HG02938 (cell line): ENCODE measurements at regions not wholly inside any gene's neighbourhood (a gene's known extent, or its start where the extent isn't known, plus 50 kb on each side); places are given as distances from the start of the nearest gene placed in this dataset.

Experiments used
- ATAC-seq: cut with Tn5 transposase; IDR thresholded peaks from one replicate; pipeline ENCODE4 v1.9.1; 2021; ENCODE audit warnings: mild to moderate bottlenecking, moderate library complexity; ENCODE audit not compliant: unreplicated experiment

DNA sequence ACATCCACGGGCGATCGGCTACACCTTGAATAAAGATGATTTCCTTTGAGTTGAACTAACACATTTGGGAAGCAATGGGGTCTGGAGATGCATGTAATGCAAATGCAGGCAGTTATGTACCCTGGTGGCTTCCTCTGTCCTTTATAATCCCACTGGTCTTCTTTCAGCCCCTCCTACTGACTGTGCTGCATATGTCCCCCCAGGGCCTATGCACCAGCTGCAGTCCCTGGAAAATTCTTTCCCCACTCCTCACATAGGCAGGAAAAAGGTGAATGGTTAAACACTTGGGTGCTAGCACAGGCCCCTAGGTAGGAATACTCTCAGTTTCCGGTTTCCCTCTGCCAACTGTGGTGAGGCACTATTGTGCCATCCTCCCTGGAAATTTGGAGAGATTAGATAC is 294.8 kb upstream of the SOX5 start:
- no peak for ATAC-seq

DNA sequence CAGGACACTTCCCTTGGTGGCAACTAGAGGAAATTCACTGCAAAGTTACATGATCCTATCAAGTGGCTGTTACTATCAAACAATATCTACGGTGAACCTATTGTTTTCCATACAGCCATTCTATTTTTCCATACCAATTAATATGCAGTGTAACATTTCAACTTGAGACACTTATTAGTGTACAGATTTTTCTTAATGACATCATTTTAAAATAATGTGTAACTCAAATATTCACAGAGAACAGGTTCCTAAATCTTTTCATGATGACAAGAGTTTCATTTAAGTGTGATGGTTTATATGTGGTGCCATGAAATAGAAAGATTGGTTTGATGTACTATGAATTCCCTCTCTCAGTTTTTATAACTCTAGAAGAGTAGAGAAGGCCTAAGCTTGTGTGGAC is 291.2 kb upstream of the SOX5 start:
- ATAC-seq = no peak

DNA sequence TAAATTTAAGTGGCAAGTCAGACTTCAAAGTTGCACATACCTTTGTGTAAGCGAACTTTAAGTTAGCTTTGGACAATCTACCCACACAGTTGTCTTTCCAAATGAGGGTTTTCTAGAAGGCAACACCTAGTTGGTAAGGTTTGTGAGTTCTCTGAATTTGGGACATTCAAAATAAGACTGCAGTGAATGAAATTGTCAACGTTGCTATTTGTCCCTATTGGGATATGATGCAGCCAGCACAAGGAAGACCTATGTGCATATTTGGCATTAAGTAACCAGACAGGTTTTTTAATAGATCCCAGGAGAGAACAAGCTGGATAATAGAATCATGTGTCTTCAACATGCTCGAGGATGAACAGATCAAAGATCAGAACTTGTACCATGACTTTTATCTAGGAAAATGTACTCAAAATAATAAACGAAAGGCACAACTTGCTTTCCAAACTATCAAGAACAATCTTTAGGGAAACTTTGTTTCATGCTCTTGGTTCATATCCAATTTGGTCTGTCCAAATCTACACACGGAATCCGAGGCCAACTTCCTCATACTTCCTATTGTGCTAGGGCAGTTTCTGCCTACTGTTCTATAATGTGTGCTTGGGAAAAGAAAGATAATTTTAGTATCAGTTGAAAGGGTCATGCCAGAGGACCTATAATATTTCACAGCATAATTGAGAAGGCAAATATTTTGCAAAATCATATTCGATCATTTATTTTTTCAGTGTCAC is 284.2 kb upstream of the SOX5 start:
- no peak for ATAC-seq

- ATAC-seq = no peak
Measured at GRCh38 chr12:24232531-24232930, 283.1 kb upstream of the SOX5 start.

- peak; percentile 86 for ATAC-seq
Measured at GRCh38 chr12:24231298-24231697, 281.8 kb upstream of the SOX5 start.

GRCh38 chr12:24230061-24230701 is 280.7 kb upstream of the SOX5 start:
- ATAC-seq = no peak

- ATAC-seq = no peak
Measured at GRCh38 chr12:24229031-24229700, 279.7 kb upstream of the SOX5 start.

- ATAC-seq = no peak
Measured at GRCh38 chr12:24228371-24228770, 278.9 kb upstream of the SOX5 start.

DNA sequence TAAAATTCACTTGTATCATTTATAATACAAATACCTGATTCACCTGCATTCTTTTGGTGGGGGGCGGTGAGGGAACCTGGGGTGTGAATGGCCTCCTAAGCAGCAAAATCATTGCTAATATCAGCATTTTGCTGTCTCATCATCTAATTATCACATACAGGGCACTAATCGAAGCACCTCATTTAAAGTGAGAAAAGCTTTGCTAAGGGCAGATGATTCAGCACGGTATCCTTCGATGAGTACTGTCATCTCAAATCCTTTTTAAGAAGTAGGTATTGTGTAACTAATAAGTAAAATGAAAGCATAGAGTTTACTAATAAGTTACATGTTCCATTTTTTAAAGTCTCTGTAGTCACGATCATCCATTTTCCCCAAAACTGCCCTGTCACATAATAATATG is 278.1 kb upstream of the SOX5 start:
- no peak for ATAC-seq

DNA sequence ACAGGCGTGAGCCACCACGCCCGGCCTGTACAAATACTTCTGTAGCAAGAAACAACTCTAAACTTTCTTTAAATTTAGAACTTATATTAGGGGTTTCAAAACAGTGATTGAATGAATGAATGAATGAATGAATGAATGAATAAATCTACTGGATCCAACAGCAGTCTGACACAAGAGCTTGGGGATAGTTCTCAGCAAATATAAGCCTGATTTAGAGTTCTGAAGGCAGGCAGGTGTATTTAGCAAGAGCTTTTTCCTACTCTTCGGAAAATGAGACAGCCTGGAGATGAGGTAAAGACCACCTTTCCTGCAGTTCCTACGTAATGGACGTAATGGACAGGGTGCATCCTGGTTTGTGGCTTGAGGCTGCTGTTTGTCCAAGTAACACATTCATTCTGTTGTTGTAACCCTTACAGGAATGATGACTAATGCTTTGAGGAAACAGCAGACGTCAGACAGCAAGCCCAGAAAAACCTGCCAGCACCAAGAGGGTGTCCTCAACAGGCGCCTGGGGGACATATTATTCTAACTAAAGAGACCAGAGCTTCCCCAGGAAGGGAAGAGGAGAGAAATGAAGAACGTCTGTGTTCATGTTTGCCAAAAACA is 277.4 kb upstream of the SOX5 start:
- ATAC-seq = no peak

DNA sequence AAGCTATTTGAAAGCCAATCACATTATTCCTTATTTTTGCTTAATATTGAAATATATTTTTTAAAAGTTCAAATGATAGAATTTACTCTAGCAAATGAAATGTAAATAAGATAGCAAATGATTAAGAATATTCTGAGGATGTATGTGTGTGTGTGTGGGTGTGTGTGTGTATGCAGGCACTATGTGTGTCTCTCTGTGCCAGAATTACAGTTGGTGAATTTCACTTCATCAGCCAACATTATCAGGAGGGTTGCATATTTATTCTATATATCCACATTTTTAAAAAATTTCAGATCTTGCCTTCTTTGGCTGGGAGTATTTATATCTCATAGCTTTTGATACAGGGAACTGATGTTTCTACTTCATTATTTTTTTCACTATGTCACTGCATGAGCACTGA is 274.9 kb upstream of the SOX5 start:
- no peak for ATAC-seq

DNA sequence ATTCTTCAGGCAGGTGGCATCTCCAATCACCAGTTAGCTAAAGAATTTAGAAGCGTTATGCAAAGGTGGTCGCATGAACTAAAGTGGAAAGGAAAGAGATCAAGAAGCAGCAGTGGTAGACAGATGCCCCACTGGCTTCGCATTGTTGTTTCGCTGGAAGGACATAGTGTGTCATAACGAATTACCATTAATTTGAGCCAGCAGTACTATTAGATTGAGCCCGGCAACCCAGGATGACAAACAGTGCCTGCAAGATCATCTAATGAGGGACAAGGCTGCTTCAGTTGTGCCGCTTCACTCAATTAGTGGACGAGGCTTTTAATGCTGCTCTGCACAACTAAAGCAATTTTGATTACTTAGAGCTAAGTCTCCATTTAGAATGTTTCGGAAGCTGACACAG is 274.5 kb upstream of the SOX5 start:
- ATAC-seq = no peak

GRCh38 chr12:24222968-24223367 is 273.5 kb upstream of the SOX5 start:
- no peak for ATAC-seq

GRCh38 chr12:24212496-24212895 is 263.0 kb upstream of the SOX5 start:
- no peak for ATAC-seq

DNA sequence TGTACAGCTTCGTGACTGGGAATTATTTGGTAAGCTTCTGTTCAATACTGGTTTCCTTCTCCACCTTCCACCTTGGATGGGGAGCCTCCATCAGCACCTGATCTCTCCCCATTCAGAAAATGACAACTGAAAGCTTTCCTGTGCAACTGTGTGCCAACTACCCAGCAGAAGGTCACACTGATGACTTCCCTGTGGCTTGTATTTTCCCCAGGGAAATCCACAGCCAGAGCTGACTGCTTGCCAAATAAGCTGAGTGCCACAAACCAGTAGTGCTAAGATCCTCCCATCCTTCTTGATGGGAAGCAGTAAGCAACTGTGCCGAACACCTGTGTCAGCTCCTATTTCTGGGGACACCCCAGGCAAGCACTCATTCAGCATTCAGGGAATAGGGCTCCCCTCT is 257.2 kb upstream of the SOX5 start:
- no peak for ATAC-seq

DNA sequence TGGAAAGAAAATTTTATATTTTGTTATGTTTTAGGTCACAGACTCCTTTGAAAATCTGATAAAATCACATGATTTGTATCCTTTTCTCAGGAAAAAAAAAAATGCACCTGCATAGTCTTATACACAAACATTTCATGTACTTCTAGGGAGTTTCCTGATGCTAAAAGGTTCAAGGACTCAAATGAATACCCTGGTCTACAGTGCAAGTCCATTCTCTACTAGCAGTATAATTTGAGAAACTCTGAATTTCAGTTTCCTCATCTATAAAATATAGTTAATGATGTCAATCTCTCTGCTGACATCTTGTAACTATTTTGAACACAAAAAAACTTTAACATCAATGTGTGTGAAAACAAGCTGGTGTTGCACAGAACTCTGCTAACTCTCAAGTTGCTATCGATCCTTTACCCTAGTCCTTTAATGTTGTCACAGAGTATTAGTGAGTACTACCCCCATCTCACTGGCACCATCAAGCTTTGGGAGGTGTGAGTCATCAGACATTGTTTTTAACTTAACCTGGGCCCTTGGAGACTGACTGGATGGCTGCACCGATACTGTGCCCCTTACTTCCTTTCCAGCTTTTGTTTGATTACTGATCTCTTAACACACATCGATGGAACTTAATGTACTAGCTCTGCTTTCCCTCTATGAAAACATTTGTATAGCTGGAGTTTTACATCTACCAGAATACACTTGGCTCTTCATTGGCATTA is 251.9 kb upstream of the SOX5 start:
- ATAC-seq = no peak

DNA sequence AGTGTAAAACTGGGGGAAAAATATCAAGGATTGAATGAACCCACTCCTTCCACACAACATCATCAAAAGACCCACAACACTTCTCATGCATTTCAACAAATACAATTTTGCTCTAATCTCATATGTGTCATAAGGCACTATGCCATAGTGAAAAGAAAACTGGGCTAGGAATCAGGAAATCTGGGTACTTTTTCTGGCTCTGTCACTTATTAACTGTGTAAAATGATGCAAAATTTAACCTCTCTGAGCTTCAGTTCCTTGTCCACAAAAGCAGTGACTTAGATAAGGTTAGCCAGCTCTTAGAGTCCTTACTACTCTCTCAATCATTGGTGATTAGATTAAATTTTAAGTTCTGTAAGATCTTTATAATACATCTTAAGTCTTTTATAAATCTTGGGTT is 250.5 kb upstream of the SOX5 start:
- ATAC-seq = no peak

- ATAC-seq = peak; percentile 42
Measured at GRCh38 chr12:24198936-24199671, 249.6 kb upstream of the SOX5 start.

- ATAC-seq = no peak
Measured at GRCh38 chr12:24198070-24198469, 248.6 kb upstream of the SOX5 start.

DNA sequence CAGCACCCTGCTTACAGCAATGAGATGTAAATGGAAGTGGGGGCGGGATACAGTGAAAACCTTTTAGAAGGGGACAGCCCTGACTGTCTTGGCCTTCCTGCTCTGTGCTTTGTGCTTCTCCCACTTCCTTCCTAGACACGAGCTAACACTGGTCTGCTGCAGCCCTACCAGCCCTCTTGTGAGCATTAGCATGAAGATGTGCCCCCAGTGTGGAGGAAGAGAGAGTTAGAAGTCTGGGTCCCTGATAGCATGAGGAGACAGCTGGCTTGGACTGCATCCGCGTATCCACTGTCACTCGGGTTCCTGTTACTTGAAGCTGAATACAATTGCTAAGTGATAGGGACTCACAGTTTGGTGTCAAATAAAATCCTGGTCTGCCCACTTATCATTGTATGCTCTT is 248.1 kb upstream of the SOX5 start:
- no peak for ATAC-seq

DNA sequence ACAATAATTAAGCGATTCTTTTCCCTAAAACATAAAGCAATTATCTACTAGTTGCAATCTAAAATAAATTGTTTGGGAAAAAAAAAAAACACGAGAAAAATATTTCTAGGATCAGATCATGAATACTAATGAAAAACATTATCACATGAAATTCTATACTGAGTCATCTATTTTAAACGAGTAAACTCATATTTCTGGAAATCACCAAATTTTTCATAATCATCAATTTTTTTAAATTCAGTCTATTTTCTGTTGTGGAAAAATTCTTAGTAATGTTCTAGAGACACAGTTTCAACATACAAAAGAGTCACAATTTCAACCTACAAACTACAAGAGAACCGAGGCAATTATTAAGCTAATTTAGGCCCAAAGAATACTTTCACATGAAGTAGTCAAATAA is 245.6 kb upstream of the SOX5 start:
- ATAC-seq = no peak
